ENCODE measurements at regions not wholly inside any gene's neighbourhood (a gene's known extent, or its start where the extent isn't known, plus 50 kb on each side); places are given as distances from the start of the nearest gene placed in this dataset.

- no peak for TF ChIP-seq CTCF (IDR thresholded peaks at IDR 0.05)
- no peak for TF ChIP-seq POLR2A (IDR thresholded peaks at IDR 0.05)
These were observed 54.1 kb upstream of the HS6ST1 start for GRCh38 chr2:128372621-128373341.

Measured in testis (tissue), 2 donors.